Fibroblast of the conjunctiva (primary cell): ENCODE measurements at regions not wholly inside any gene's neighbourhood (a gene's known extent, or its start where the extent isn't known, plus 50 kb on each side); places are given as distances from the start of the nearest gene placed in this dataset.
"Not testable (repeated sequence)": the region's sequence is repeated elsewhere in the genome, so short reads cannot be mapped to it uniquely, and the experiment has no call there.

Source experiments
- DNase-seq: peaks from one replicate; pipeline ENCODE4 v3.0.0-alpha.2; 2010; ENCODE audit warnings: low read depth

- no peak for DNase-seq
These were observed 124.9 kb downstream of the METRNL start for GRCh38 chr17:83204230-83204725.

GRCh38 chr17:83204736-83205386, 125.5 kb downstream of the METRNL start:
- not testable (repeated sequence) for DNase-seq

GRCh38 chr17:83205387-83206035, 126.1 kb downstream of the METRNL start:
- not testable (repeated sequence) for DNase-seq

GRCh38 chr17:83206036-83206394, 126.6 kb downstream of the METRNL start:
- DNase-seq: not testable (repeated sequence)

GRCh38 chr17:83206819-83207588, 127.6 kb downstream of the METRNL start:
- DNase-seq: not testable (repeated sequence)

- not testable (repeated sequence) for DNase-seq
These were observed 167.6 kb downstream of the METRNL start for GRCh38 chr17:83247001-83247400.
